SK-N-SH (cell line): ENCODE measurements at regions not wholly inside any gene's neighbourhood (a gene's known extent, or its start where the extent isn't known, plus 50 kb on each side); places are given as distances from the start of the nearest gene placed in this dataset.

Source experiments
- CTCF ChIA-PET: fragments of 300-600, 350-600 bp; formaldehyde crosslinking; extraction: SDS; loops from one replicate; lab custom pipeline; 2021; lab: Yijun Ruan, JAX
- POLR2A ChIA-PET: fragments of 350-600 bp; sonication (Branson Sonifier 250); formaldehyde crosslinking; extraction: SDS; loops from one replicate; lab custom pipeline; 2020; ENCODE audit warnings: antibody characterized with exemption, inconsistent platforms; lab: Yijun Ruan, JAX
- DNase-seq: peaks from one replicate; pipeline ENCODE4 v3.0.0; 2012
- H2AFZ ChIP-seq: fragments of 200-600 bp; sonication (generic); 2 replicates; pipeline ENCODE4 v1.8.1; 2016; ENCODE audit warnings: antibody characterized with exemption, mild to moderate bottlenecking, low read depth
- H3F3A ChIP-seq: fragments of 200-600 bp; sonication (generic); replicated peaks from 2 replicates; pipeline ENCODE3; 2016; ENCODE audit warnings: antibody characterized with exemption, mild to moderate bottlenecking; ENCODE audit not compliant: insufficient read depth
- H3K27ac ChIP-seq, 2 experiments: fragments of 200-500 bp in 1 of 2; fragments of 200-600 bp in 1 of 2; sonication (Bioruptor generic) in 1 of 2; sonication (generic), shearing (Covaris generic) in 1 of 2; 2 replicates each; pipeline versions ENCODE4 v1.5.1 to v1.6.1; 2014 to 2016; ENCODE audit warnings: low read depth in 2 of 2, inconsistent platforms in 1 of 2, low read length in 1 of 2, mild to moderate bottlenecking in 1 of 2, mixed read lengths in 1 of 2
- H3K27me3 ChIP-seq: fragments of 200-600 bp; sonication (generic), shearing (Covaris generic); 2 replicates; pipeline ENCODE4 v1.6.1; 2016; ENCODE audit warnings: mixed run types; ENCODE audit not compliant: insufficient read depth
- H3K36me3 ChIP-seq, 2 experiments: fragments of 200-500 bp in 1 of 2; fragments of 200-600 bp in 1 of 2; sonication (Bioruptor generic) in 1 of 2; sonication (generic) in 1 of 2; replicated peaks in 1 of 2; 2 replicates each; pipeline versions ENCODE3 to v1.5.1; 2014 to 2016; ENCODE audit warnings: low read length in 1 of 2, mild to moderate bottlenecking in 1 of 2; ENCODE audit not compliant: insufficient read depth in 2 of 2, control insufficient read depth in 1 of 2
- H3K4me1 ChIP-seq, 2 experiments: fragments of 200-500 bp in 1 of 2; fragments of 200-600 bp in 1 of 2; sonication (Bioruptor generic) in 1 of 2; sonication (generic), shearing (Covaris generic) in 1 of 2; 2 replicates each; pipeline versions ENCODE4 v1.5.1 to v1.6.1; 2014 to 2016; ENCODE audit warnings: low read depth in 1 of 2, low read length in 1 of 2, mixed run types in 1 of 2; ENCODE audit not compliant: insufficient read depth in 2 of 2, control insufficient read depth in 1 of 2
- H3K4me2 ChIP-seq: fragments of 200-600 bp; sonication (generic), shearing (Covaris generic); 2 replicates; pipeline ENCODE4 v1.6.1; 2017; ENCODE audit warnings: mixed run types
- H3K4me3 ChIP-seq, 2 experiments: fragments of 200-500 bp in 1 of 2; fragments of 200-600 bp in 1 of 2; sonication (Bioruptor generic) in 1 of 2; sonication (generic), shearing (Covaris generic) in 1 of 2; 2 replicates each; pipeline versions ENCODE4 v1.5.1 to v1.8.1; 2014 to 2016; ENCODE audit warnings: low read depth in 2 of 2, inconsistent platforms in 1 of 2, low read length in 1 of 2, mild to moderate bottlenecking in 1 of 2, mixed read lengths in 1 of 2, moderate library complexity in 1 of 2
- H3K79me2 ChIP-seq: fragments of 200-600 bp; sonication (generic); 2 replicates; pipeline ENCODE4 v1.8.1; 2017; ENCODE audit warnings: mild to moderate bottlenecking; ENCODE audit not compliant: insufficient read depth
- H3K9ac ChIP-seq: fragments of 200-600 bp; sonication (generic); 2 replicates; pipeline ENCODE4 v1.6.1; 2017; ENCODE audit warnings: mixed run types
- H3K9me2 ChIP-seq: fragments of 200-600 bp; sonication (generic); 2 replicates; pipeline ENCODE4 v1.6.1; 2017; ENCODE audit warnings: mixed run types
- H3K9me3 ChIP-seq: fragments of 200-600 bp; sonication (generic); 2 replicates; pipeline ENCODE4 v1.6.1; 2017; ENCODE audit warnings: mixed run types, mild to moderate bottlenecking, moderate library complexity
- H4K20me1 ChIP-seq: fragments of 200-600 bp; sonication (generic); 2 replicates; pipeline ENCODE4 v1.6.1; 2017; ENCODE audit warnings: mild to moderate bottlenecking, mixed run types; ENCODE audit not compliant: insufficient read depth
- EZH2phosphoT487 ChIP-seq: fragments of 200-600 bp; sonication (generic); IDR thresholded peaks from 2 replicates; pipeline ENCODE4 v1.6.1; 2017; ENCODE audit warnings: low read depth, mixed run types, mild to moderate bottlenecking, antibody characterized with exemption, moderate library complexity, borderline replicate concordance
- GABPA ChIP-seq: IDR thresholded peaks from 2 replicates; pipeline ENCODE4 v1.4.0; 2012; ENCODE audit warnings: low read depth, mild to moderate bottlenecking
- GATA2 ChIP-seq: sonication (generic); formaldehyde crosslinking; IDR thresholded peaks from 2 replicates; pipeline ENCODE4 v1.5.0; 2020; ENCODE audit warnings: mild to moderate bottlenecking, missing genetic modification reagents
- JUND ChIP-seq: IDR thresholded peaks from 2 replicates; pipeline ENCODE4 v1.4.0; 2012
- MEF2A ChIP-seq: IDR thresholded peaks from 2 replicates; pipeline ENCODE4 v1.4.0; 2012; ENCODE audit warnings: low read depth, borderline replicate concordance
- MXI1 ChIP-seq: IDR thresholded peaks from 2 replicates; pipeline ENCODE4 v1.6.1; 2012; ENCODE audit warnings: mild to moderate bottlenecking, low read depth, low read length, improper control_type of control experiment
- PBX3 ChIP-seq: IDR thresholded peaks from 2 replicates; pipeline ENCODE4; 2012
- POLR2AphosphoS5 ChIP-seq: IDR thresholded peaks from 2 replicates; pipeline ENCODE4 v1.6.1; 2012; ENCODE audit warnings: low read depth, low read length
- RCOR1 ChIP-seq: fragments of 150-350 bp; IDR thresholded peaks from 2 replicates; pipeline ENCODE4 v1.6.1; 2017; ENCODE audit warnings: antibody characterized with exemption, low read length
- RXRA ChIP-seq: IDR thresholded peaks from 2 replicates; pipeline ENCODE4 v1.4.0; 2012; ENCODE audit warnings: low read depth, mild to moderate bottlenecking, borderline replicate concordance
- SIN3A ChIP-seq: IDR thresholded peaks from 2 replicates; pipeline ENCODE4 v1.6.1; 2012; ENCODE audit warnings: low read depth, mild to moderate bottlenecking, low read length, moderate library complexity, borderline replicate concordance
- YY1 ChIP-seq: IDR thresholded peaks from 2 replicates; pipeline ENCODE4 v1.4.0; 2012; ENCODE audit warnings: low read depth, mild to moderate bottlenecking
- WGBS: methylation state at CpG from one replicate; pipeline ENCODE4 v1.1.6; 2017; ENCODE audit warnings: low lambda C conversion rate; 5-methylcytosine and 5-hydroxymethylcytosine counted together
- TF ChIP-seq, protein P1 (sequence below): fragments of 150-350 bp; IDR thresholded peaks from 2 replicates; pipeline ENCODE4 v1.6.1; 2016; ENCODE audit warnings: mild to moderate bottlenecking, low read depth, low read length
- TF ChIP-seq, protein P2 (sequence below): fragments of 200-600 bp; sonication (generic); IDR thresholded peaks from 2 replicates; pipeline ENCODE4 v1.6.1; 2017; ENCODE audit warnings: antibody characterized with exemption, mild to moderate bottlenecking, moderate library complexity
- TF ChIP-seq, protein P3 (sequence below): IDR thresholded peaks from 2 replicates; pipeline ENCODE4 v1.6.1; 2012; ENCODE audit warnings: mild to moderate bottlenecking, low read depth, low read length, moderate library complexity

GRCh38 chr7:10703059-10703458 lies 270.6 kb upstream of the PHF14 start (continued):
- TF ChIP-seq, protein P1, sequence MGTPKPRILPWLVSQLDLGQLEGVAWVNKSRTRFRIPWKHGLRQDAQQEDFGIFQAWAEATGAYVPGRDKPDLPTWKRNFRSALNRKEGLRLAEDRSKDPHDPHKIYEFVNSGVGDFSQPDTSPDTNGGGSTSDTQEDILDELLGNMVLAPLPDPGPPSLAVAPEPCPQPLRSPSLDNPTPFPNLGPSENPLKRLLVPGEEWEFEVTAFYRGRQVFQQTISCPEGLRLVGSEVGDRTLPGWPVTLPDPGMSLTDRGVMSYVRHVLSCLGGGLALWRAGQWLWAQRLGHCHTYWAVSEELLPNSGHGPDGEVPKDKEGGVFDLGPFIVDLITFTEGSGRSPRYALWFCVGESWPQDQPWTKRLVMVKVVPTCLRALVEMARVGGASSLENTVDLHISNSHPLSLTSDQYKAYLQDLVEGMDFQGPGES: no peak
- TF ChIP-seq RCOR1 (no peak), YY1 (no peak), GABPA (no peak)

GRCh38 chr7:10703981-10704380 lies 269.7 kb upstream of the PHF14 start:
- POLR2A ChIA-PET: no interaction called here
- CTCF ChIA-PET: interaction anchor here (0.6 to 1.7 kb wide), 2 partner anchors 27 to 271 kb away, joined by 3 read pairs; no protein-coding TSS in a partner anchor
- Histone ChIP-seq H3K9me2 (peaks cover 4% of the 10 kb centered on the region; the same call in 1 of the 2 replicates), H3K9me3 (peaks cover 8% of the 10 kb centered on the region; the same call in 1 of the 2 replicates), H3K4me3 (no peak overlapping the region), H3K27me3 (no peaks in the 10 kb centered on the region), H3K4me2 (no peak overlapping the region), H3K9ac (no peak overlapping the region), H3K36me3 (no peaks in the 10 kb centered on the region), H2AFZ (no peak overlapping the region), H3F3A (no peaks in the 10 kb centered on the region), H4K20me1 (no peaks in the 10 kb centered on the region), H3K79me2 (no peaks in the 10 kb centered on the region), H3K27ac (no peak overlapping the region), H3K4me1 (peaks cover 0 to 5% of the 10 kb centered on the region in 2 experiments; a peak in 2 of 4 replicates)
- DNase-seq: no peak
- 60% methylated on average over 1 of the region's 1 CpG for WGBS
- TF ChIP-seq MEF2A (no peak), POLR2AphosphoS5 (no peak), RXRA (no peak), EZH2phosphoT487 (no peak), MXI1 (no peak), YY1 (no peak)
- TF ChIP-seq, protein P2, sequence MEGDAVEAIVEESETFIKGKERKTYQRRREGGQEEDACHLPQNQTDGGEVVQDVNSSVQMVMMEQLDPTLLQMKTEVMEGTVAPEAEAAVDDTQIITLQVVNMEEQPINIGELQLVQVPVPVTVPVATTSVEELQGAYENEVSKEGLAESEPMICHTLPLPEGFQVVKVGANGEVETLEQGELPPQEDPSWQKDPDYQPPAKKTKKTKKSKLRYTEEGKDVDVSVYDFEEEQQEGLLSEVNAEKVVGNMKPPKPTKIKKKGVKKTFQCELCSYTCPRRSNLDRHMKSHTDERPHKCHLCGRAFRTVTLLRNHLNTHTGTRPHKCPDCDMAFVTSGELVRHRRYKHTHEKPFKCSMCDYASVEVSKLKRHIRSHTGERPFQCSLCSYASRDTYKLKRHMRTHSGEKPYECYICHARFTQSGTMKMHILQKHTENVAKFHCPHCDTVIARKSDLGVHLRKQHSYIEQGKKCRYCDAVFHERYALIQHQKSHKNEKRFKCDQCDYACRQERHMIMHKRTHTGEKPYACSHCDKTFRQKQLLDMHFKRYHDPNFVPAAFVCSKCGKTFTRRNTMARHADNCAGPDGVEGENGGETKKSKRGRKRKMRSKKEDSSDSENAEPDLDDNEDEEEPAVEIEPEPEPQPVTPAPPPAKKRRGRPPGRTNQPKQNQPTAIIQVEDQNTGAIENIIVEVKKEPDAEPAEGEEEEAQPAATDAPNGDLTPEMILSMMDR: no peak

DNA sequence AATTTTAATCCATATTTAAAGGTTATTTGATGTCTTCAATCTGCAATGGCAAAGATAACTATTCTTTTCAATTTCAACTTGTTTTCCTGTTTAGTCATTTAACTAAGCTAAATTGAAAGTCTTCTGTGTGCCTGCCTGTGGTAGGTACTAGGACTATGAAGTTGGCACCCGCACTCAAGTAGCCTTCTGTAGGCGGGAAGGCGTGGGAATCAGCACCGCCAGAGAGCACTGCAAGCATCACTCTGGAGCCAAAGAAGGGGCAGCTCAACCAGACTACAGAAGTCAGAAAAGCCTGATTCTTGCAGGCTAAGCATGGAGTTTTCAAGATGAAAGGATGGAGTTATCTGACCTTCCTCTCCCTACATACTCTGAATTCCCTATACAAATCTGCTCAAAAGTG lies 269.0 kb upstream of the PHF14 start:
- Histone ChIP-seq H2AFZ (no peak overlapping the region), H3K4me3 (no peak overlapping the region), H3K9me2 (peaks cover 4% of the 10 kb centered on the region; the same call in 1 of the 2 replicates), H3K36me3 (no peaks in the 10 kb centered on the region), H3K9me3 (peaks cover 6% of the 10 kb centered on the region), H3K27ac (no peak overlapping the region), H3K79me2 (no peaks in the 10 kb centered on the region), H3K4me2 (no peak overlapping the region), H4K20me1 (no peaks in the 10 kb centered on the region), H3K9ac (no peak overlapping the region), H3F3A (no peaks in the 10 kb centered on the region), H3K27me3 (no peaks in the 10 kb centered on the region), H3K4me1 (peaks cover 0 to 5% of the 10 kb centered on the region in 2 experiments; a peak in 2 of 4 replicates)
- CTCF ChIA-PET: interaction anchor here (0.6 to 1.7 kb wide), 2 partner anchors 27 to 272 kb away, joined by 3 read pairs; no protein-coding TSS in a partner anchor
- POLR2A ChIA-PET: no interaction called here
- WGBS: 75% methylated on average over 4 of the region's 4 CpGs
- no peak for DNase-seq
- TF ChIP-seq, protein P3, sequence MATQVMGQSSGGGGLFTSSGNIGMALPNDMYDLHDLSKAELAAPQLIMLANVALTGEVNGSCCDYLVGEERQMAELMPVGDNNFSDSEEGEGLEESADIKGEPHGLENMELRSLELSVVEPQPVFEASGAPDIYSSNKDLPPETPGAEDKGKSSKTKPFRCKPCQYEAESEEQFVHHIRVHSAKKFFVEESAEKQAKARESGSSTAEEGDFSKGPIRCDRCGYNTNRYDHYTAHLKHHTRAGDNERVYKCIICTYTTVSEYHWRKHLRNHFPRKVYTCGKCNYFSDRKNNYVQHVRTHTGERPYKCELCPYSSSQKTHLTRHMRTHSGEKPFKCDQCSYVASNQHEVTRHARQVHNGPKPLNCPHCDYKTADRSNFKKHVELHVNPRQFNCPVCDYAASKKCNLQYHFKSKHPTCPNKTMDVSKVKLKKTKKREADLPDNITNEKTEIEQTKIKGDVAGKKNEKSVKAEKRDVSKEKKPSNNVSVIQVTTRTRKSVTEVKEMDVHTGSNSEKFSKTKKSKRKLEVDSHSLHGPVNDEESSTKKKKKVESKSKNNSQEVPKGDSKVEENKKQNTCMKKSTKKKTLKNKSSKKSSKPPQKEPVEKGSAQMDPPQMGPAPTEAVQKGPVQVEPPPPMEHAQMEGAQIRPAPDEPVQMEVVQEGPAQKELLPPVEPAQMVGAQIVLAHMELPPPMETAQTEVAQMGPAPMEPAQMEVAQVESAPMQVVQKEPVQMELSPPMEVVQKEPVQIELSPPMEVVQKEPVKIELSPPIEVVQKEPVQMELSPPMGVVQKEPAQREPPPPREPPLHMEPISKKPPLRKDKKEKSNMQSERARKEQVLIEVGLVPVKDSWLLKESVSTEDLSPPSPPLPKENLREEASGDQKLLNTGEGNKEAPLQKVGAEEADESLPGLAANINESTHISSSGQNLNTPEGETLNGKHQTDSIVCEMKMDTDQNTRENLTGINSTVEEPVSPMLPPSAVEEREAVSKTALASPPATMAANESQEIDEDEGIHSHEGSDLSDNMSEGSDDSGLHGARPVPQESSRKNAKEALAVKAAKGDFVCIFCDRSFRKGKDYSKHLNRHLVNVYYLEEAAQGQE: no peak
- TF ChIP-seq PBX3 (no peak), SIN3A (no peak), JUND (no peak), YY1 (no peak), GATA2 (CRISPR knock-in tag) (no peak)
- TF ChIP-seq, protein P2: no peak
